IPS-20b (cell line): ENCODE measurements at regions not wholly inside any gene's neighbourhood (a gene's known extent, or its start where the extent isn't known, plus 50 kb on each side); places are given as distances from the start of the nearest gene placed in this dataset.
"Not testable (repeated sequence)": the region's sequence is repeated elsewhere in the genome, so short reads cannot be mapped to it uniquely, and the experiment has no call there.

ENCODE experiments used
- H3K27ac ChIP-seq: one replicate; pipeline ENCODE4 v1.5.1; 2013; ENCODE audit warnings: low read length
- H3K27me3 ChIP-seq: 2 replicates; pipeline ENCODE4 v1.6.1; 2013; ENCODE audit warnings: mild to moderate bottlenecking, low read length, inconsistent platforms; ENCODE audit not compliant: insufficient read depth
- H3K36me3 ChIP-seq: 2 replicates; pipeline ENCODE4 v1.6.1; 2013; ENCODE audit warnings: low read depth, mild to moderate bottlenecking, inconsistent platforms, low read length, moderate library complexity; ENCODE audit not compliant: insufficient read depth
- H3K4me1 ChIP-seq: 2 replicates; pipeline ENCODE4 v1.6.1; 2013; ENCODE audit warnings: mild to moderate bottlenecking, control low read depth, inconsistent platforms, low read length, moderate library complexity; ENCODE audit not compliant: insufficient read depth
- H3K4me3 ChIP-seq: 2 replicates; pipeline ENCODE4 v1.5.1; 2013; ENCODE audit warnings: mild to moderate bottlenecking, low read length, inconsistent platforms
- H3K9ac ChIP-seq: 2 replicates; pipeline ENCODE4 v1.6.1; 2013; ENCODE audit warnings: low read depth, mild to moderate bottlenecking, inconsistent platforms, low read length, moderate library complexity
- H3K9me3 ChIP-seq: 2 replicates; pipeline ENCODE4 v1.6.1; 2013; ENCODE audit warnings: mild to moderate bottlenecking, low read depth, low read length, inconsistent platforms; ENCODE audit not compliant: insufficient read depth

DNA sequence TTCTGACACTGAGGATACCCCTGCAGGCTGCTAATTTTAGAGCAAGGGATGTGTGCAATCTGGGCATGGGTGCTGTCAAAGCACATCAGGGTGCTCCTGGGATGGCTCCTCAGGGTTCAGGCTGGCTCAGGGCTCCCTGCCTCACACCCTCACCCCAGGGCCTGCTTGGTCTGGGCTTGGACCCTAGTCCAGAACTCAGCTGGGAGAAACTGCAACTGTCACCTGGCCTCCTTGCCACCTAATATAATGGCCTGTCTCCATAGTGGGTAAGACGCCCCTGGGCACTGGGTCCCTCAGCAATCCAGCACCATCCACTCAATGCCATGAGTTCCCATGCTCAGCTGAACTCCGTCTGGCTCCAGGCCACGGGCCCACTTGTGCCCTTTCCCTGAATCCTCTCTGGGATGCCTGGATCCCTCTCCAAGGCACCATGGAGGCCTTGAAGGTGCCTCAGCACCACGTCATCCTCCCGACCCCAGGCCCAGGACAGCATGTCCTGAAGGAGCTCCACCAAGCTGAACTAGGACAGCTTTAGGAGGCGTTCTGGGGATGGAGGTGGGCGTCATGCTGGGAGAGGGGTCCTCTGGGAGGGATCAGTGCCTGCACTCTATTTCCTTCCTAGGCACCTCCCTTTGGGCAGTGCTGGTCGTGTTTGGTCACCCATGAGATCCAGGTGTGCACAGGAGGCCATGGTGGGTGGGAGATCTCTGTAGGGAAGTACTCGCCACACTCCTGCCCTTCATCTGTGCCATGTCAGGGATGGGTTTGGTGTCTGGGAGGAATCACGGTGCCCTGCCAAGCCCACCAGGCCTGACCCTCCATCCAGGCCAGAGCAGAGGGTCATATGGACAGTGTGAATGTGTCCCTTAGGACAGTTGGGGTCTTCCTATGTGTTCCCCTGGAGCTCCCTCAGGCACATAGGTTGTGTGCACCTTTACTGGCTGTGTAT lies 1688.4 kb downstream of the TP53TG3F start:
- no peak overlapping the region for H3K27ac ChIP-seq
- no peaks in the 10 kb centered on the region for H3K4me1 ChIP-seq
- no peak overlapping the region for H3K4me3 ChIP-seq
- no peaks in the 10 kb centered on the region for H3K36me3 ChIP-seq
- H3K9me3 ChIP-seq, result peaks cover 94% of the 10 kb centered on the region
- H3K9ac ChIP-seq, result no peak overlapping the region
- no peaks in the 10 kb centered on the region for H3K27me3 ChIP-seq

DNA sequence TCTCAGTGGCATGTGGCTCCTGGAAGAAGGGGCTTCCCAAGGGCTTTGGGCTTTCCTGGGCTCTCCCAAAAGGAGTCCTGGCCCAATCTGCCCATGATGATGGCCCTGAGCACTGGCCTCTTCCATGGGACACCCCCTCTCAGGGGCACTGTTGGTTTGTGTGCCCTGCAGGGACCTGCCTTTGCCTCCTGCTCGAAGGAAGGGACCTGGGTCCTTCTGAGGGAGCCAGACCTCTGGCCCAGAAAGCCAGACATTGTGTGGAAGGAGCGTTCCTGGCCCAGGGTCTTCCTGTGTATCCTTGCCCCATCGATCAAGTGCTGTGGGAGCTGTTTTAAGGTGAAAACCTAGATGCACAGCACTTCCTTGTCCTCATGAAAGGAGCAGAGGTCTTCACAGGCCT lies 1689.3 kb downstream of the TP53TG3F start:
- Histone ChIP-seq H3K9me3 (peaks cover 95% of the 10 kb centered on the region), H3K27ac (no peak overlapping the region), H3K4me3 (no peak overlapping the region), H3K4me1 (no peaks in the 10 kb centered on the region), H3K36me3 (no peaks in the 10 kb centered on the region), H3K27me3 (no peaks in the 10 kb centered on the region), H3K9ac (no peak overlapping the region)

DNA sequence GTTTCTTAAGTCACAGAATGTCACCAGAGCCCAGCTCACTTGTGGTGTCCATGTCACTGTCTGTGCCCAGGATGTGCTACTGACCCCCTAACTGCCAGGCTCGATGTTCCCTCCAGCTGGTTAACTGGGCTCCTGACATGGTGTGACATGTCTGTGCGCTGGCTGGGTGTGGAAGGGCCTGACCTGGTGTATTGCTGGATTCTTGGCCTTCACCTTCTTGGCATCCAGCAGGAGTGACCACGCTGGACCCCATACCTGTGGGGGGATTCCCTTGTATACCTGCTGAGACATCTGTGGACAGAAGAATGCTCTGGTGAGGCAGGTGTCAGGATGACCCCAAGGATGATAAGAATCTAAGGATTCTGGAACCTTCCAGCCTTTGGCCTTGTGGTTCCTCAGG lies 1690.1 kb downstream of the TP53TG3F start:
- H3K36me3 ChIP-seq, result no peaks in the 10 kb centered on the region
- peaks cover 90% of the 10 kb centered on the region for H3K9me3 ChIP-seq
- H3K27ac ChIP-seq, result no peak overlapping the region
- H3K4me3 ChIP-seq, result no peak overlapping the region
- H3K27me3 ChIP-seq, result no peaks in the 10 kb centered on the region
- no peaks in the 10 kb centered on the region for H3K4me1 ChIP-seq
- no peak overlapping the region for H3K9ac ChIP-seq

DNA sequence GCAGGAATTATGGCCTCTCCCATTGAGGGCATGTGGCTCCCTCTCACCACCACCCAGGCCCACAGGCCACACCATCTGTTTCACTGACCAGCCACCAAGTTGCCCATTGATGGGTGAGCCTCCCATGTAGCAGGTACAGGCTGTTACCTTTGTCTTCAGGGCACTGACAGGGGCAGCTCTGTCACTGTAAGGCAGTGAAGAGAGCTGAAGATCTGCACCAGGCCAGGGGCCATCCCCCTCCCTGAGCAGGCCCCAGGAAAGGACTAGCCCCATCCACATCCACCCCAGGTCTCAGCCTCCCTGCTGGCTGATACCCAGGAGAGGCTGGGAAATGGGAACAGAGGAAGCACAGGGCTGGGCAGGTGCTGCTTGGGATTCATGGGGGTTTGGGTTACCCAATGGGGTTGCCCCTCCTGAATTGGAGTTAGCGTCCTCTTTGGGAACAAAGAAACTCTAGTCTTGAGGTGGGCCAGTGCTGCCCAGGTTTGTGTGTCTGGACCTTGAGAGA lies 1691.4 kb downstream of the TP53TG3F start:
- Histone ChIP-seq H3K4me3 (no peak overlapping the region), H3K4me1 (no peaks in the 10 kb centered on the region), H3K9me3 (peaks cover 91% of the 10 kb centered on the region), H3K36me3 (no peaks in the 10 kb centered on the region), H3K9ac (no peak overlapping the region), H3K27ac (no peak overlapping the region), H3K27me3 (no peaks in the 10 kb centered on the region)

DNA sequence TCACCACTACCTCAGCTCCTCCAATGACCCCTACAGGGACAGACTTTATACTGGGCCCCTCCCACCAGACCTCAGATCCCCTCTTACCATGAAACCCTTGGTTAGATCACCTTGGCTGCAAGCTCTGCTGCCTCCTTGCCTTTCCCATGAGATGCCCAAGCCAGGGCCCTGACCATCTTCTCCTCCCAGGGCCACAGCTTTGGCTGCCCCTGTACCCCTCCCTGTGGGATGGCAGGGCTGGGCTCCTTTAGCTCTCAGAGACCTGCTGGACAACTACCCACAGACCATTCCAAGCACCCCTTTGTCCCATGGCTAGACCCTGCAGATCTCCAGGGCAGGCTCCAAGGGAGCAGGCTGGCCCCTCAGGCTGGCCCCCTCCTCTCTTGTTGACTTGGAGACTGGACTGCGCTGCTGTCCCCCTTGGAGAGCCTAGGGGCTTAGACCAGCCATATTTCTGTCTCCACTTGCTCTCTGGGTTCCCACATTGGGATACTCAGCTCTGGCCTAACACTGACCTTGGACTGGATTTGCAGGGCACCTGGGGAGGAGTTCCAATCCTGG lies 1692.7 kb downstream of the TP53TG3F start:
- no peak overlapping the region for H3K9ac ChIP-seq
- H3K4me3 ChIP-seq, result no peak overlapping the region
- no peak overlapping the region for H3K27ac ChIP-seq
- H3K9me3 ChIP-seq, result peaks cover 91% of the 10 kb centered on the region
- no peaks in the 10 kb centered on the region for H3K4me1 ChIP-seq
- no peaks in the 10 kb centered on the region for H3K27me3 ChIP-seq
- H3K36me3 ChIP-seq, result no peaks in the 10 kb centered on the region

DNA sequence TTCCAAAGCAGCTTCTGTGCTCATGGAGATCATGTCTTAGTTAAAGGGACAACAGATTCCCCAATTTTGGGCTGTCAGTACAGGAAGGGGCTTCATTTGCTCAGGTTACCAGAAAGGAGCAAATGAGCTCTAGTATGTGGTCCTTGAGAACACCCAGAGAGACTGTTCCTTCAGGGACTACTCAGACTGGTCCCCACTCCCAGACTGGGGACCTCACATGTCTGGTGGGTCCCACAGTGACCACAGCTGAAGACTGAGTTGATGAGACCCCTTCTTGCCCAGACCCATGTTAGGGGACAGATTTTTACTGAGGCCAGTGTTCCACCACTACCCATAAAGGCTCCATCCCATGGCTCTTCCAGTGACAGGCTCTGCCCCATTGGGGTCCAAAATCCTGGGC lies 1695.2 kb downstream of the TP53TG3F start:
- Histone ChIP-seq H3K9ac (no peak overlapping the region), H3K36me3 (no peaks in the 10 kb centered on the region), H3K27me3 (no peaks in the 10 kb centered on the region), H3K4me3 (no peak overlapping the region), H3K9me3 (peaks cover 72% of the 10 kb centered on the region), H3K27ac (no peak overlapping the region), H3K4me1 (no peaks in the 10 kb centered on the region)

DNA sequence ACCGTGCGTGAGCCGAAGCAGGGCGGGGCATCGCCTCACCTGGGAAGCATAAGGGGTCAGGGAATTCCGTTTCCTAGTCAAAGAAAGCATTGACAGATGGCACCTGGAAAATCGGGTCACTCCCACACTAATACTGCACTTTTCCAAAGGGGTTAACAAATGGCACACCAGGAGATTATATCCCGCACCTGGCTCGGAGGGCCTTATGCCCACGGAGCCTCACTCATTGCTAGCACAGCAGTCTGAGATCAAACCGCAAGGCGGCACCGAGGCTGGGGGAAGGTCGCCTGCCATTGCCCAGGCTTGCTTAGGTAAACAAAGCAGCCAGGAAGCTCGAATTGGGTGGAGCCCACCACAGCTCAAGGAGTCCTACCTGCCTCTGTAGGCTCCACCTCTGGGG lies 1698.1 kb downstream of the TP53TG3F start:
- peaks cover 43% of the 10 kb centered on the region for H3K9me3 ChIP-seq
- not testable (repeated sequence) for H3K27me3 ChIP-seq, H3K36me3 ChIP-seq, H3K9ac ChIP-seq, H3K4me3 ChIP-seq, H3K27ac ChIP-seq, H3K4me1 ChIP-seq

DNA sequence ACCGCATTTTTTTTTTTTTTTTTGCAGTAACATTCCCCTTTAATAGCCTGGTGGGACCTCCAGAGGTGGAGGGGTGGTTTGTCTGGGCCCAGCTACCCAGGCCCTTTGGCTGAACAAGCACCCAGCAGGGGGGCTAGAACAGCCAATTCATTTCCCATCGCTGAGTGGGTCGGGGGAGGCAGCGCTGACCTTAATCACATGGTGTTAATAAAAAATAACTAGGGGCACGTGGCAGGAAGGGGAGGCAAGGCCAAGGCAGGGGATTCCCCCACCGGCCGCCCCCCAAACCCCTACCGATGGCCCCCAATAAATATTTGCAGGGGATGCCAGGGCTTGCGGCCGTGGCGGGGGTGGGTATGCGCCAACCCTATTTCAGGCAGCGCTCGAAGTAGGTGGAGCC lies 1709.9 kb downstream of the TP53TG3F start:
- not testable (repeated sequence) for H3K27me3 ChIP-seq, H3K9ac ChIP-seq, H3K27ac ChIP-seq, H3K4me3 ChIP-seq, H3K4me1 ChIP-seq, H3K36me3 ChIP-seq
- H3K9me3 ChIP-seq, result peaks cover 31% of the 10 kb centered on the region

DNA sequence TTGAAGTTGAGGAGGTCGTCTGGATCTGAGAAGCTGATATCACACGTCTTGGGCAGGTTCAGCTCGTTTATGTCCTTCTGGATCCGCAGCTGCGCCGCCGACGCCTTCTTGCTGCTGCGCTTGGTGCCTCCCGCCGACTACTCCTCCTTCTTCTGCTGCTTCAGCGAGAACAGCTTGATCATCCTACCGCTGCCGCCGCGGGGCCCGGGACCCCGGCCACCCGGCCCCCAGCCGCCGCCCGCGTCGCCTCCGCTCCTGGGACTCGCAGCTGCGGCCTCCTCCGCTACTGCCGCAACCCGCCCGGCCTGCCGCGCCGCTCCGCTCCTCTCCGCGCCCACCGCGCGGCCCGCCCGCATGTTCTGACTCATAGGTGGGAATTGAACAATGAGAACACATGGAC lies 1710.6 kb downstream of the TP53TG3F start:
- not testable (repeated sequence) for H3K4me1 ChIP-seq, H3K27ac ChIP-seq, H3K9ac ChIP-seq, H3K4me3 ChIP-seq, H3K36me3 ChIP-seq, H3K27me3 ChIP-seq
- peaks cover 37% of the 10 kb centered on the region for H3K9me3 ChIP-seq

DNA sequence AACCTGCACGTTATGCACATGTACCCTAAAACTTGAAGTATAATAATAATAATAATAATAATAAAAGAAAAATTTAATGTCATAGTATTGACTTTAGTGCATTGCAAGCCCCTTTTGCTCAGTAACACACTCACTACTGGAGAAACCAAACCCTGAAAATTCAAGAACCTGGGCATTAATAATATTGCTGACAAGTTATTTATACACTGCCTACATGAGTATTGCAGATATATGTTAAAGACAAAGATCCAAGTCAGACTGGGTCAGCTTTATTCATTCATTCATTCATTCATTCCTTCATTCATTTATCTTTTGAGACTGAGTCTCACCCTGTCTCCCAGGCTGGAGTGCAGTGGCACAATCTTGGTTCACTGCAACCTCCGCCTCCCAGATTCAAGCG lies 1711.2 kb downstream of the TP53TG3F start:
- Histone ChIP-seq H3K9ac (no peak overlapping the region), H3K4me3 (no peak overlapping the region), H3K27ac (no peak overlapping the region), H3K36me3 (no peaks in the 10 kb centered on the region), H3K4me1 (no peaks in the 10 kb centered on the region), H3K9me3 (peaks cover 42% of the 10 kb centered on the region), H3K27me3 (no peaks in the 10 kb centered on the region)

DNA sequence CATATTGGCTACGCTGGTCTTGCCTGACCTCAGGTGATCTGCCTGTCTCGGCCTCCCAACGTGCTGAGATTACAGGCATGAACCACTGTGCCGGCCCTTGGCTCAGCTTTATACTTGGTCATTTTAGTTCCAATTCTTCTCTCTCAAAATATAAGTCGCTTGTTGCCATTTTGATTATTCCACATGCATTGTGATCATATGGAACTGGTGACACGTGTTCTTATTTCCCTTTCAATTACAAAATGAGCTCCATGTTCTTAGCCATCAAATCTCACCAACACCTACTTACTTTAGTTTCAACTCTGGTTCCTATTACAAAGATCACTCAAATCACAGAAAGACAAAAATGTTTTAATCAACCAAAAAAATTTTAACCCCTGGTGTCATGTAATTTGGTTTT lies 1711.7 kb downstream of the TP53TG3F start:
- H3K27ac ChIP-seq, result no peak overlapping the region
- no peak overlapping the region for H3K9ac ChIP-seq
- no peaks in the 10 kb centered on the region for H3K4me1 ChIP-seq
- H3K9me3 ChIP-seq, result peaks cover 43% of the 10 kb centered on the region
- no peak overlapping the region for H3K4me3 ChIP-seq
- H3K27me3 ChIP-seq, result no peaks in the 10 kb centered on the region
- no peaks in the 10 kb centered on the region for H3K36me3 ChIP-seq

DNA sequence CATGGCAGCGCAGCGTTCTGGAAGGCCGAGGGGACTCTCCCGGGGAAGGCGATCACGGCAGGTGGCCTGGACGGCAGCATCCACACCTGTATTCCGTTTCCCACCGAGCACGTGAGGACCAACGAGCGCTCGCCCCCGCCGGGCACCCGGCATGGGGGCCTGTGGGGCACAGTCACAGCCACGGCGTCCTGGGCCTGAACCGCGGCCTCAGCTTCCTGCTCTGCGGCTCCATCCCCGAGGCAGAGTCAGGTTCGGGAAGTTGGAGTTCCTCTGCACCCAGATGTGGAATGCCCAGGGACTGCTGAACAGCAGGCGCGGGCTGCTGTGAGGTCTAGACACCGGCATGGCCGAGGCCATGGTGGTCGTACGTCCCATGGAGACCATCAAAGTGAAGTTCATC lies 1713.9 kb downstream of the TP53TG3F start:
- H3K27me3 ChIP-seq, result no peaks in the 10 kb centered on the region
- peaks cover 65% of the 10 kb centered on the region for H3K9me3 ChIP-seq
- H3K9ac ChIP-seq, result no peak overlapping the region
- no peak overlapping the region for H3K27ac ChIP-seq
- no peak overlapping the region for H3K4me3 ChIP-seq
- H3K36me3 ChIP-seq, result no peaks in the 10 kb centered on the region
- H3K4me1 ChIP-seq, result no peaks in the 10 kb centered on the region
